Stimulated activated CD4-positive, alpha-beta T cell treated with anti-CD3 and anti-CD28 coated beads, TNF-alpha, amount 100 ng/mL, for 24 hours (primary cell): ENCODE measurements at regions not wholly inside any gene's neighbourhood (a gene's known extent, or its start where the extent isn't known, plus 50 kb on each side); places are given as distances from the start of the nearest gene placed in this dataset.
"Not testable (repeated sequence)": the region's sequence is repeated elsewhere in the genome, so short reads cannot be mapped to it uniquely, and the experiment has no call there.

Source experiments
- DNase-seq, 3 experiments: peaks; one replicate each; pipeline ENCODE4 v3.0.0-alpha.2; 2020; ENCODE audit warnings: low read depth in 3 of 3

DNA sequence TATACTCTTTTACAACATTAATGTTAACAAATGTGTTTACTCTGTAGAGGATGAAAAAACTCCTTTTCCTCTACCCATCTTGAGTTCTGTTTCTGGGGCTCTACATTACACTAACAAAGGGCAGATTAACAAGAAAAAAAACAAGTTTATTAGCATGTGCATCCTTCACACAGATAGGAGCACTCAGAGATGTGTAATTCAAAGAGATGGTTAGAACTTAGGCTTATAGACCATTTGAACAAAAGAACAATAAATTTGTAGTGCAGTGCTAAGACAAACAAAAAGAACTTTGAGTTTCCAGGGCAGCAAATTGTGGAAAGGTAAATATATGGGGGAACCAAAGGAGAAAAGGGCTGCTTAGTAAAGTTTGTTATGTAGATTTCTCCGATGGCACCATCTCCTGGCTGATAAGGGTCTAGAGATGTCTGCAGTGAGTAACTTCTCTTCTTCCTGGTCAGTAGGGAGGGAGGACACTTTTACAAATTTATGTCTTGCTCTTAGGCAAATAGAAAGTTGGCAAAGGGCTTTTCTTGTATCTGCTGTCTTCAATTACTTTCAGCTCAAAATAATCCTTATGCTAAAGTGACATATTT is 1249.9 kb upstream of the TENM3 start:
- DNase-seq, result no peak

DNA sequence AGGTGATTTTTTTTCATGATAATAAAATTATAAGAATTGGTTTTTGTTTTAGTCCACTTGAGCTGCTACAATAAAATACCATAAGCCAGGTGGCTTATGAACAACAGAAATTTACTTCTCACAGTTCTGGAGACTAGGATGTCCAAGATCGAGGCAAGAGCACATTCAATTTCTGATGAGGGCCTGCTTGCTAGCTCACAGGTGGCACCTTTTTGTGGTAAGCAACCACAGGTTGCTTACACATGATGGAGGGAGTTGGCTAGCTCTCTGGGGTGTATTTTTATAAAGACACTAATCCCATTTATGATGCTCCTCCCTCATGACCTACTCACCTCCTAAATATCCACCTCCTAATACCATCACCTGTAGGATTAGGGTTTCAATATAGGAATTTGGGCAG is 1248.5 kb upstream of the TENM3 start:
- no peak for DNase-seq

DNA sequence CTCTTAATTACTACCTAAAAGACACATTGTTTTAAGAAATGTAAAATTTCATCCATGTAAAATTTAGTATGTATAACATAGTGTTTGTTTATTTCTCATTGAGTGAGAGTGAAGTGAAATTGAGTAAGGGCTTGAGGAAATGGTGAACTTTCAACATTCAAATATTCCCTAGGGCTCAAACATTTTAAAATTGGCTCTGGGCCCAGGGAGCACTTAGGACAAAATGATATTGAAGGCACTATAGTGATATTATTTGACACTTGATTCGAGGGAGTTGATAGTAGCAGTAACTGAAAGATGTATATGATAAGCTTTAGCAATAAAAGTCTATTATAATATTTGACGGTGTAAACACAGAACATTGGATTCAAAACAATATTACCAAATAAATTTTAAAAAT is 1244.0 kb upstream of the TENM3 start:
- no peak for DNase-seq

GRCh38 chr4:181004056-181004455 is 1239.1 kb upstream of the TENM3 start:
- DNase-seq, result no peak

DNA sequence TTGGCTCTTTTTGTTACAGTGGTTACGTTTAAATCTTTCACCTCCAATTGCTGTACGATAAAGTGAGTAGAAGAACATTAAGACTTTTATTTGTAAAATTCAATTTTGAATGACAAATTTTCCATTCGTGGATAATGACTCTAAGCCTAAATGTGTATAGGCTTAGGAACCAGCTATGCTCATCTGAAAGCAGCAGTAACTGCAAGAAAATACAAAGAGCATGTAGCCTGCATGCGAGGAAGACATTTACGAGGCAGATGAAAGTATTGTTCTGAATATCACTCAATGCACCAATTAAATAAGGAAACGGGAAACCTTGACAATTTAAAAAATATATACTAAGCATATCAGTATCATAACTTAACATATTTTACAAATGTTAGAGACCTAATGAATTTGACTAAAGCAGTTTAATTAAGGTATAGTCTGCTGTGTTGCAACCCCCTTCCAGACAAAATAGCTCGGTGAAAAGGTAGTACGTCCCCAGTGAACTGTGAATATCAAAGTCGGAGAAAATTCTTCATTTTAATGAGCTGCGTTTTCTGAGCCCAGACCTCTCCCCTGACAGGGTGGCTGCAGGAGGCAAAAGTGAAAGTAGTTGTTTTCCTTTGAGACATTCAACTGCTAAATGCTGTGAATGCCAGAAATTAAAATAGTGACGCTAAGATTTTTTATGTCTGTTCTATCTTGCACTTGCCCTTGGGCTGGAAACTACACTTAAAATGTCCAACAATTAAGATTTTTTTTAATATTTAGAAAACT is 1236.5 kb upstream of the TENM3 start:
- DNase-seq, result no peak

DNA sequence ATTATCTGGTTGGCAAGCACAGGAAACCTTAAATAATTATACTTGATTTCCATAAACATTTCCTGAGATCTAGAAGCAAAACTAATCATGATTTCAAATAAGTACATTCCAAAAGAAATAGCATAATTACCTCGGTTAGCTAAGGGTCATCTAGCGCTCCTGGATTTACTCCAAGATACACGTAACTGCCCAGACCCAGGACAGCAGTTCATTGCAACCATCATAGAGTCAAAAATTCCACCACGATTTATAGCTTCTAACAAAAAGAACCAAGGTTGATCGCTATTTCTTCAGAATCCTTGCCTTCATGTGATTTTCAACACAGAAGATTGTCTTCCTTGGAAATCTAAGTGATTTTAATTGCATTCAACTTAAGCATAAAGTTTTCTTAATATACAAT is 1235.5 kb upstream of the TENM3 start:
- DNase-seq, result no peak

- DNase-seq, result no peak
These were observed 1235.0 kb upstream of the TENM3 start for GRCh38 chr4:181008164-181008563.

DNA sequence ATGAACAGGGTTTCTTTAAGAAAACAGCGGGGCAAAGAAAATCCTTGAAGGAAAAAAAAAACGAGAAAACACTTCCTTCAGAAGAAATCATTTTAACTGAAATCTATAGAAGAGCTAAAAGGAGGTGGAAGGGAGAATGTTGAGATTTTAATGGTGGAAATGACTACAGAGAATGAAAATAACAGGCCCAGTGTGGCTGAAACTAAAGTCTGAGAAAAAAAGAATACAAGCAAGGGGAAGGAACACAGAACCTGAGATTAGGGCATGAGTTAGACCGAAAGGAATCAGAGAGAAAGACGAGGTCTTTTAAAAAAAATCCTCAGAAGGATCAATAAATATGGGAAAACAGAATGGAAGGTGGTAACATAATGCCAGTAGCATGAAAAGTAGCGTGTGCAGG is 1230.0 kb upstream of the TENM3 start:
- DNase-seq, result no peak

GRCh38 chr4:181017038-181017437 is 1226.2 kb upstream of the TENM3 start:
- no peak for DNase-seq

DNA sequence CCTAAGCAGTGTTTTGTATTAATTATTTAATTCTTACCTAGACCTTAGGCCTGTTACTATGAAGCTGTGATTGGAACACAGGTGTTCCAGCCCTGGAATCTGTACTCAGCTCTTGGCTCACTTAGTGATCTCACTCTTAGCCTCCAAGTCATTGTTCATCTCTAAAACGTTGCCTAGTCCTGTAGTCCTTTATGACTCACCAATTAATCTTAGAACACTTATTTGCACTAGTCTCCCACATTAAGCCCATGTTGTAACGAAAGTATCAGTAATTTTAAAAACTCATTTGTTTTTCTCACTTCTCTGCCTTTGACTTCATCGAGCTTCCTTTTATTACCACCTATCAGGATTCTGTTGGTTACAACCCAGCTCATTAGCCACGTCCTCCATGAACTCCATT is 1224.7 kb upstream of the TENM3 start:
- DNase-seq, result no peak

DNA sequence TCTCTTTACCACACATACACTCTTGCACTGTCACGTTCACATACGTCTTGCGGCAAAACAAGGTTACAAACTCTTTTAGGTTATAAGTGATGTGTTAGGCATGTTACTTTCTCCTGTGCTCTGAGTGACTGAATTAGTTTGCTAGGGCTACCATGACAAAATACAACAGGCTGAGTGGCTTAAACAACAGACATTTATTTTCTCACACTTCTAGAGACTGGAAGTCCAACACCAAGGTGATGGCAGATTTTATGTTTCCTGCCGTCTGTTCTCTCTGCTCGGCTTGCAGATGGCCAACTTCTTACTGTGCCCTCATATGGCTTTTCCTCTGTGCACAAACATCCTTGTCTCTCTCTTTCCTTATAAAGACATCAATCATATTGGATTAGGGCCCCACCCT is 1224.3 kb upstream of the TENM3 start:
- DNase-seq, result no peak

DNA sequence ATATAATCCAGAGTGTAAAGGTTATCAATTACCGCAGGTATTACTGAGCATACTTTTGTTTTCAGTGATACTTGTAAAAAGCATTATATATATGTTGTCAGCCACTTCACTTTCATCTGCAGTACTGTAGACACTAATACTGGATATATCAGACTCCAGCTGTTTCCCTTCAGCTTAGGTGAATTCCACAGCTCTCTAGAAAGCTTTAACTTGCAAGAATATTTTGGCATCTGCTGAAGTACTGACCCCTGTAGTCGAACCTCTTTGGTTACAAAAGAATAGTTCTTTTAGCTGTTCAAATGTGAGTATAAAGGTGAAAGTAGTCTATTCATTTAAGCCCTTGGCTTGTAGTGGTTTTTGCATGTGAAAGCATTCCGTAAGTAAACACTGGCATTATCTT is 1222.7 kb upstream of the TENM3 start:
- no peak for DNase-seq

GRCh38 chr4:181021213-181021612 is 1222.0 kb upstream of the TENM3 start:
- no peak for DNase-seq

- DNase-seq, result not testable (repeated sequence)
These were observed 1212.9 kb upstream of the TENM3 start for GRCh38 chr4:181030135-181030921.

- DNase-seq, result no peak
These were observed 1212.2 kb upstream of the TENM3 start for GRCh38 chr4:181030961-181031360.

DNA sequence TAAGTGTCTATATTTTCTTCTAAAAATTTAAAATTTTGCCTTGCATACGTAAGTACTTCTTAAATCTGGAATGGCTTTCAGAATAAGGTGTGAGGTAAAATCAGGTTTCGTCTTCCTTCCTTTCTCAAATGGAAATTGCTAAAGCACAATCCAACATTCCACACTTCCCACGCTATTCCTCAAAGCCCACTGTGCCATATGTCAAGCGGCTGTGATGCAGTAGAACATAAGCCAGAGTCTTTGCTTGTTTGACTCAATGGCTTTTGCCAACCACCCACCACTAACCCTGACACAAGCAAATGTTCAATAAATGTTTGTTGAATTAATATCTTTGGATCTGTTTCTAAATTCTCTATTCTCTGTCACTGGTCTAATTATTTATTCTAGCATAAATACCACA is 1199.7 kb upstream of the TENM3 start:
- no peak for DNase-seq

GRCh38 chr4:181046809-181047208 is 1196.4 kb upstream of the TENM3 start:
- DNase-seq, result no peak

DNA sequence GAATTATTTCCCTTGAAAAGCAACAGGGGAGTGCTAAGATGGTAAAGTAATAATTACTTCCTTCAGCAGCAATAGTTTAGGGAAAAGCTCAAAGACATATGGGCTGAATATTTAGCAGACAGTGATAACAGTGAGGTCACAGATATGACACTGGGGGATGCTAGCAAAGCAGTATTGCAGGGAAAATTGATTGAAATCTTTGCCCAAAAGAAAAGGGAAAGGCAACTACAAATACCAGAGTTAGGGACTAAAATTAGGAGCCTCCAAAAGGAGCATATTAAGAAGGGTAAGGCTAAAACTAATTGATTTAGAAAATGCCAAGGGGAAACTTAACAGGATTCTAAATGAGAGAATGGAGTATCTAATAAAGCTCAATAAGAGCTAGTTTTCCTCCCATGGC is 1191.3 kb upstream of the TENM3 start:
- no peak for DNase-seq

DNA sequence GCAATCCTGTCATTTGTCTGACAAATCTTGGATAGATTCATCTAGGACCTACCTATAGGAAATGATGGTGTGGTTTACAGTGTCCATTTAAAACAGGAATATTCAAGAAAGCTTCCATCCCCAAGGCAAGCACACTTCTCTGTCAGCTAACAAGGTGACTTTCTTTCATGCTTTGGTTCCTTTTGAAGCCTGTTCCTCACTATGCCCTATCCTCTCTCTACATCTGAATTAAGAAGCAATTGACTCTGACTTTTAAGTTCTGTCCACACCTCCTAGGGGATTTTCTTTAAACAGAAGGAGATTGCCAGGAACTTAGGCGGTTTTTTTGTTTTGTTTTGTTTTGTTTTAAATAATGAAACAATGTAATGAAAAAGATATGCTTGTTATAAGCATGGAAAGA is 1181.4 kb upstream of the TENM3 start:
- DNase-seq, result no peak

DNA sequence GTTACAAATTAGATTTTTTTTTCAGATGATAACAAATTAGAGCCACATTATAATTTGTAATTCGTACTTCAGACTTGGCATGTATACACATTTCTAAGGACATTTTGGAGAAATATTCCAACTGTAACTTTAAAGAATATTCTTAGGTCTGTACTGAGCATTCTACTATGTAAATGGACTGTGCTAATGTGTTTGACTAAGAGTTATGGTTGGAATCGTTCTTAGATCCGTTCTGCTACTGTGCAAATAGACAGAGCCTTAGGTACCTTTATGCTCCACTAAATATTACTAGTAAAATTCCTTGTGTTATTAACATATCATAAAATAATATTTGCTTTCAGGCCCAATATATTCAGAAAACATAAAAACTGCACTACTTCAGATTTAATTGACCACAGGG is 1180.0 kb upstream of the TENM3 start:
- no peak for DNase-seq

DNA sequence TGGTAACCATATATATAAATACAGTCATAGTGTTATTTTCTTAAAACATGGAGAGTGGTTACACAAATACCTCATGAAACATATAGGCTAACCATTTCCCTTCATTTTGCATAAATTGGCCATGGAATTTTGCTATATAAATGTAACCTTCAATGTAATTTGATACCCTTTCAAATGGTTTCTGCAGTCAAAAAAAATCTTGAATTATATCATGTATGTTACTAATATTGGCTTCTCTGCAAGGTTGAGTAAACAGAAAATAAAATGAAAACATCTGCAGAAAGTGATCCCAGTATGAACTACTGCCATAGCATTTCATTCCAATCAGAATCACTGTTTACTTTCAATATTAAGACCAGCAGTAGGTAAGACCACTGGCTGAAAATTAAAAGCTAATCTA is 1165.9 kb upstream of the TENM3 start:
- DNase-seq, result no peak

DNA sequence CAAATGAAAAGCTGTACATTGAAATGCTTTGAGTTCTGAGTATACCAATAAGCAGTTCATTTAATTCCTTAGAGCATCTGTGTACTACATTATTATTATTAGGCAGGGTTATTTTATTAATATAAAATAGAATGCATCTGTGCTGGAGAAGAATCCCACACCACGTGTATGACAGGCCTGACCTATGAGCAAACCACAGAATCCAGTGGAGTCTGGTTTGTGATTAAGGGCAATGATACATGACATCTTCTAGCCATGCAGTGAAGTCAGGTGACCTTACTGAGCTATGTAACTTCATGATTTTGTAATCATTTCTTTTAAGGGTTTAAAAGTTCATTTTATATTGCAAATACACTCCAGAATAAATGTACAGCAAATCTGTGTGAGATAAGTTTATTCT is 1165.0 kb upstream of the TENM3 start:
- DNase-seq, result no peak

- no peak for DNase-seq
These were observed 1159.3 kb upstream of the TENM3 start for GRCh38 chr4:181083757-181084361.
